ENCODE measurements at regions not wholly inside any gene's neighbourhood (a gene's known extent, or its start where the extent isn't known, plus 50 kb on each side); places are given as distances from the start of the nearest gene placed in this dataset.

DNA sequence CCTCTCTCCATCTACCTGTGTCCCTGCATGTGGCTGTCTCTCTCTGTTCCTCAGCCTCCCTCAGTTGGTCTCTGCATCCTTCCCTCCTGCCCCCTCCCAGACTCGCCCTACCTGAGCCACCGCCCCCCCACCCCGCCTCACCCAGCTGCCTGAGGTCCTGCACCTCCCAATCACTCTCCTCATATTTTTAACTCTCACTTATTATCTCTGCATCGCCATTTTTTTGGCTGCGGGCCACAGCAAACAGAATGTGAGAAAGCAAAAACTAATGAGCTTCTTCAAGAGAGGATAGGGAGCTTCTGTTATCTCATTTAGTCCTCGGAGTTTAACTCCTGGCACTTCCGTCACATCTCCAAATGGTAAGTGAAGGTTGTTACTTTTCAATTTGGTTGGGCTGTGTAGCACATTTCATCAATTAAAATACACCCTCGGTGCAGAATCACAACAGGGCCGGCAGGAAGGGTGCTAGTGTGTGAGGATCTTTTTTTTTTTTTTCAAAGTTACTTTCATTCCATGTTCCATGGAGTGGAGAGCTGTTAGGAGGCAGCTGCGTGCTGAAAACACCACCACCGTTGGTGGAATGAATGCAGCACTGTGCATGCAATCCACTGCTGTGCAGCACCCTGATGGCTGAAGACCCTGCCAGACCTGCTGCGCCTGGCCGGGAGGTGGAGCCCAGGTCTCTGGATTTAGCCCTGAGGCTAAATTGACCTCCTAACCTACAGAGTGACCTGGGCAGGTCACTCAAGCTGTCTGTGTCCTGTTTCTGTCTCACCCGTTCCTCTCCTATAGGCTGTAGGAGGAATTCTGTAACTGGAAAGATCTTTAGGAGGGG is 157.2 kb upstream of the NFIA start:
- no peak for TF ChIP-seq POLR2A (IDR thresholded peaks at IDR 0.05; ENCODE audit: low read depth, low read length)
- TF ChIP-seq POLR2AphosphoS5 (IDR thresholded peaks at IDR 0.05; ENCODE audit: low read depth, low read length): no peak

Measured in GM12892 (cell line).